GM23338 (cell line): ENCODE measurements at regions not wholly inside any gene's neighbourhood (a gene's known extent, or its start where the extent isn't known, plus 50 kb on each side); places are given as distances from the start of the nearest gene placed in this dataset.

Experiments used
- CTCF ChIP-seq, 2 experiments: fragments of 200-600 bp in 1 of 2; sonication (generic) in 1 of 2; conservative IDR thresholded peaks; 2 replicates each; pipeline versions ENCODE4 v1.5.1 to v1.6.1; 2016 to 2017; ENCODE audit warnings: antibody characterized with exemption in 2 of 2, low read depth in 2 of 2, mild to moderate bottlenecking in 2 of 2, moderate library complexity in 1 of 2
- EZH2 ChIP-seq: fragments of 200-600 bp; sonication (generic); IDR thresholded peaks from one replicate; pipeline ENCODE4 v1.8.0; 2017; ENCODE audit warnings: antibody characterized with exemption, mild to moderate bottlenecking, low read depth; ENCODE audit not compliant: unreplicated experiment
- POLR2AphosphoS5 ChIP-seq: IDR thresholded peaks from 2 replicates; pipeline ENCODE4 v1.6.1; 2016; ENCODE audit warnings: antibody characterized with exemption, low read depth

- TF ChIP-seq CTCF (conservative IDR thresholded peaks at IDR 0.05; ENCODE audit: low read depth in 2 of 2) (no peak), EZH2 (no peak), POLR2AphosphoS5 (no peak)
Measured at GRCh38 chr2:59930430-59930829, 623.0 kb downstream of the BCL11A start.
